WTC11 (cell line): ENCODE measurements at regions not wholly inside any gene's neighbourhood (a gene's known extent, or its start where the extent isn't known, plus 50 kb on each side); places are given as distances from the start of the nearest gene placed in this dataset.

Source experiments
- ATAC-seq: fragments of 200-7000 bp; cut with Tn5 transposase; 2 replicates; pipeline ENCODE4 v1.10.0; 2021; ENCODE audit warnings: mild to moderate bottlenecking, moderate library complexity
- CTCF ChIA-PET: fragments of 300-600 bp; sonication (Branson Sonifier 250); formaldehyde crosslinking; loops from one replicate; lab custom pipeline; 2021; ENCODE audit warnings: antibody characterized with exemption; lab: Charles Lee
- POLR2A ChIA-PET: fragments of 350-600 bp; sonication (Branson Sonifier 250); formaldehyde crosslinking; loops from one replicate; lab custom pipeline; 2021; ENCODE audit warnings: antibody characterized with exemption; lab: Charles Lee
- DNase-seq: peaks from one replicate; pipeline ENCODE4 v3.0.0; 2021; ENCODE audit warnings: low spot score
- H3K27ac Mint-ChIP-seq: 2 replicates; pipeline ENCODE4 v1.8.0; 2021; ENCODE audit warnings: mixed read lengths
- H3K27me3 Mint-ChIP-seq: 2 replicates; pipeline ENCODE4 v1.8.0; 2021; ENCODE audit warnings: low read depth, mild to moderate bottlenecking, moderate library complexity, mixed read lengths
- H3K36me3 Mint-ChIP-seq: 2 replicates; pipeline ENCODE4 v1.8.0; 2021; ENCODE audit warnings: mixed read lengths
- H3K4me1 Mint-ChIP-seq: 2 replicates; pipeline ENCODE4 v1.8.0; 2022; ENCODE audit warnings: mixed read lengths
- H3K4me3 Mint-ChIP-seq: 2 replicates; pipeline ENCODE4 v1.8.0; 2021; ENCODE audit warnings: mild to moderate bottlenecking, moderate library complexity, mixed read lengths
- H3K9me3 Mint-ChIP-seq: 2 replicates; pipeline ENCODE4 v1.8.0; 2021; ENCODE audit warnings: mixed read lengths
- AR ChIP-seq: fragments of 250-450 bp; sonication (Bioruptor Pico); IDR thresholded peaks from 2 replicates; pipeline ENCODE4 v1.9.0; 2021; ENCODE audit warnings: mild to moderate bottlenecking
- E2F1 ChIP-seq: sonication (generic); formaldehyde crosslinking; IDR thresholded peaks from 2 replicates; pipeline ENCODE4 v1.8.0; 2022; ENCODE audit warnings: mild to moderate bottlenecking, missing genetic modification reagents
- E2F4 ChIP-seq: sonication (generic); formaldehyde crosslinking; IDR thresholded peaks from 2 replicates; pipeline ENCODE4 v1.8.1; 2022; ENCODE audit warnings: low read depth, mild to moderate bottlenecking, moderate library complexity, missing genetic modification reagents, borderline replicate concordance
- E2F5 ChIP-seq: sonication (generic); formaldehyde crosslinking; IDR thresholded peaks from 2 replicates; pipeline ENCODE4 v1.8.1; 2022; ENCODE audit warnings: mild to moderate bottlenecking, moderate library complexity, missing genetic modification reagents
- ESRRA ChIP-seq: sonication (generic); formaldehyde crosslinking; IDR thresholded peaks from 2 replicates; pipeline ENCODE4 v1.8.1; 2022; ENCODE audit warnings: mild to moderate bottlenecking, missing genetic modification reagents, borderline replicate concordance
- ETV6 ChIP-seq: sonication (generic); formaldehyde crosslinking; IDR thresholded peaks from 2 replicates; pipeline ENCODE4 v1.8.1; 2022; ENCODE audit warnings: mild to moderate bottlenecking, missing genetic modification reagents
- GABPB1 ChIP-seq: sonication (generic); formaldehyde crosslinking; IDR thresholded peaks from 2 replicates; pipeline ENCODE4 v1.8.1; 2023; ENCODE audit warnings: mild to moderate bottlenecking, missing genetic modification reagents
- JUN ChIP-seq: sonication (generic); formaldehyde crosslinking; IDR thresholded peaks from 2 replicates; pipeline ENCODE4 v1.8.0; 2023; ENCODE audit warnings: mild to moderate bottlenecking, missing genetic modification reagents
- KAT7 ChIP-seq: sonication (generic); formaldehyde crosslinking; IDR thresholded peaks from 2 replicates; pipeline ENCODE4 v1.8.1; 2023; ENCODE audit warnings: missing genetic modification reagents, mild to moderate bottlenecking, borderline replicate concordance
- MAX ChIP-seq: sonication (generic); formaldehyde crosslinking; IDR thresholded peaks from 2 replicates; pipeline ENCODE4 v1.8.0; 2022; ENCODE audit warnings: mild to moderate bottlenecking, missing genetic modification reagents
- MXD4 ChIP-seq: fragments of 250-450 bp; sonication (Bioruptor Pico); IDR thresholded peaks from 2 replicates; pipeline ENCODE4 v1.8.0; 2021; ENCODE audit warnings: mild to moderate bottlenecking, moderate library complexity, borderline replicate concordance
- MYBL2 ChIP-seq: sonication (generic); formaldehyde crosslinking; IDR thresholded peaks from 2 replicates; pipeline ENCODE4 v1.8.1; 2023; ENCODE audit warnings: mild to moderate bottlenecking, moderate library complexity, missing genetic modification reagents
- NFATC4 ChIP-seq: fragments of 250-450 bp; sonication (Bioruptor Pico); IDR thresholded peaks from 2 replicates; pipeline ENCODE4 v1.9.0; 2021; ENCODE audit warnings: mild to moderate bottlenecking
- NFE2L1 ChIP-seq: sonication (generic); formaldehyde crosslinking; IDR thresholded peaks from 2 replicates; pipeline ENCODE4 v1.8.1; 2023; ENCODE audit warnings: missing genetic modification reagents
- NR1H2 ChIP-seq: sonication (generic); formaldehyde crosslinking; IDR thresholded peaks from 2 replicates; pipeline ENCODE4 v1.9.0; 2021; ENCODE audit warnings: mild to moderate bottlenecking, moderate library complexity, missing genetic modification reagents
- RELA ChIP-seq: sonication (generic); formaldehyde crosslinking; IDR thresholded peaks from 2 replicates; pipeline ENCODE4 v1.8.1; 2022; ENCODE audit warnings: missing genetic modification reagents, mild to moderate bottlenecking, borderline replicate concordance
- STAT6 ChIP-seq: sonication (generic); formaldehyde crosslinking; conservative IDR thresholded peaks from 2 replicates; pipeline ENCODE4 v1.8.1; 2023; ENCODE audit warnings: mild to moderate bottlenecking, low read depth, missing genetic modification reagents, moderate library complexity
- TCF7 ChIP-seq: sonication (generic); formaldehyde crosslinking; IDR thresholded peaks from 2 replicates; pipeline ENCODE4 v1.8.0; 2022; ENCODE audit warnings: mild to moderate bottlenecking, low read depth, missing genetic modification reagents, moderate library complexity
- TEAD1 ChIP-seq: sonication (generic); formaldehyde crosslinking; IDR thresholded peaks from 2 replicates; pipeline ENCODE4 v1.8.0; 2022; ENCODE audit warnings: mild to moderate bottlenecking, missing genetic modification reagents
- TP53 ChIP-seq: sonication (generic); formaldehyde crosslinking; IDR thresholded peaks from 2 replicates; pipeline ENCODE4 v1.8.1; 2023; ENCODE audit warnings: mild to moderate bottlenecking, missing genetic modification reagents
- USF1 ChIP-seq: sonication (generic); formaldehyde crosslinking; IDR thresholded peaks from 2 replicates; pipeline ENCODE4 v1.8.0; 2022; ENCODE audit warnings: mild to moderate bottlenecking, missing genetic modification reagents
- ZNF138 ChIP-seq: sonication (generic); formaldehyde crosslinking; conservative IDR thresholded peaks from 2 replicates; pipeline ENCODE4 v1.8.1; 2022; ENCODE audit warnings: mild to moderate bottlenecking, moderate library complexity, missing genetic modification reagents
- ZNF425 ChIP-seq: fragments of 250-450 bp; sonication (Bioruptor Pico); conservative IDR thresholded peaks from 2 replicates; pipeline ENCODE4 v1.9.0; 2021; ENCODE audit warnings: mild to moderate bottlenecking

GRCh38 chr3:102060814-102061213 is 211.5 kb downstream of the NFKBIZ start (continued):
- TF ChIP-seq AR (no peak), TEAD1 (CRISPR knock-in tag) (no peak), TP53 (CRISPR knock-in tag) (no peak), MYBL2 (no peak), MXD4 (CRISPR knock-in tag) (no peak), ESRRA (CRISPR knock-in tag) (no peak)

- ChIA-PET CTCF (no interaction called here), POLR2A (no interaction called here)
- Mint-ChIP-seq H3K4me3 (no peak overlapping the region), H3K9me3 (no peaks in the 10 kb centered on the region), H3K27me3 (no peaks in the 10 kb centered on the region), H3K27ac (no peak overlapping the region), H3K4me1 (no peaks in the 10 kb centered on the region; the same call in 1 of the 2 replicates), H3K36me3 (no peaks in the 10 kb centered on the region)
- DNase-seq (no peak), ATAC-seq (no peak)
- TF ChIP-seq E2F5 (CRISPR knock-in tag) (no peak), MAX (CRISPR knock-in tag) (no peak), E2F1 (CRISPR knock-in tag) (no peak), MYBL2 (no peak), RELA (CRISPR knock-in tag) (no peak), USF1 (CRISPR knock-in tag) (no peak), TCF7 (CRISPR knock-in tag) (no peak), ZNF425 (CRISPR knock-in tag) (no peak), KAT7 (CRISPR knock-in tag) (no peak), ETV6 (CRISPR knock-in tag) (no peak)
Measured at GRCh38 chr3:102063572-102063971, 214.3 kb downstream of the NFKBIZ start.

- H3K9me3 Mint-ChIP-seq = peaks cover 13% of the 10 kb centered on the region
- peaks cover 5% of the 10 kb centered on the region for H3K36me3 Mint-ChIP-seq
- no peak for TF ChIP-seq JUN (CRISPR knock-in tag)
- no peak for TF ChIP-seq STAT6
- no peak for TF ChIP-seq NR1H2 (CRISPR knock-in tag)
- TF ChIP-seq ZNF138 (CRISPR knock-in tag) = no peak
- no peak for TF ChIP-seq E2F4
- TF ChIP-seq NFE2L1 (CRISPR knock-in tag) = no peak
- TF ChIP-seq GABPB1 (CRISPR knock-in tag) = no peak
- no peak for TF ChIP-seq NFATC4 (CRISPR knock-in tag)
- ATAC-seq = no peak
- H3K4me1 Mint-ChIP-seq = no peaks in the 10 kb centered on the region
- DNase-seq = no peak
- no peak overlapping the region for H3K4me3 Mint-ChIP-seq
- CTCF ChIA-PET = no interaction called here
- H3K27me3 Mint-ChIP-seq = no peaks in the 10 kb centered on the region
- POLR2A ChIA-PET = no interaction called here
- H3K27ac Mint-ChIP-seq = no peak overlapping the region
Measured at GRCh38 chr3:102066470-102066869, 217.2 kb downstream of the NFKBIZ start.
